ENCODE measurements at regions not wholly inside any gene's neighbourhood (a gene's known extent, or its start where the extent isn't known, plus 50 kb on each side); places are given as distances from the start of the nearest gene placed in this dataset.
A peak's percentile ranks its signal among the peaks of the same experiment; 100 is the strongest.

GRCh38 chr4:60637976-60638375 is 562.1 kb upstream of the ADGRL3 start:
- H3K4me3 ChIP-seq (ENCODE audit: low read depth, low read length), result no peak overlapping the region
- TF ChIP-seq CTCF (IDR thresholded peaks at IDR 0.05; ENCODE audit: insufficient read depth, low read depth, low read length), result no peak
- no peak for DNase-seq (ENCODE audit: low read depth)

DNA sequence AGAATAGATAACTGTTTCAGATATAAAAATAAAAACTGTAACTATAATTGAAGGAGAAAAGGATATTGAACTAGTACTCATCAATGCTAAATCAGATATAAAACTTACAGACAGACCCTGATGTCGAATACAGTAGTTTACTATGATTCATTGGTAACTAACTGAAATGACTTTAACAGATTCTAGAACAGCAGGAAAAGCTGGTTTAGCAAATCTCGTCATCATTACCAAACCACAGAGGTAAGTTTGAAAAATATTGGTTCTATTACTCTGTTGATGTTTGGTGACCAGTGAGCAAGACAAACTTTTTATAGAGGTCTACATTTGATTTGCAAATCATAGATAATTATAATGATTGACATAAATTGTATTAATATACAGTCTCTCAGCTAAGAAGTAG is 551.4 kb upstream of the ADGRL3 start:
- no peak for DNase-seq (ENCODE audit: low read depth)
- TF ChIP-seq CTCF (IDR thresholded peaks at IDR 0.05; ENCODE audit: insufficient read depth, low read depth, low read length), result no peak
- no peak overlapping the region for H3K4me3 ChIP-seq (ENCODE audit: low read depth, low read length)

DNA sequence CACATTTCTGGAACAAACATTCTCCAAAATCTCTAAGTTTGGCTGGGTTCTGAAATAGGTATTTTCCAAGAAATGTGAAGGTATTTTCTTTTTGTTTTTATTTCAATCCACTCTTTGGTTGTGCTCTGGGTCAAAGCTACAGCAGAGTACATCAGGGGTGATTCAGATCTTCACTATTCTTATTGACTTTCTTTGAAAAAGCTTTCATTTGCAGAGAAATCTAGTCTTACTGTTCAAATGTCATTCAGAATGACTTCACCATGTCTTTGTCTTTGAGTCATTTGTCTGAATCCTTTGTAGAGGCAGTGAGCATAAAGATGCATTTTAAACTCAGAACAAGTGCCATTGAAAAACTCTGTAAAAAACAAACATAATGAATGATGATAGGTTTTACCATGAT is 547.2 kb upstream of the ADGRL3 start:
- no peak overlapping the region for H3K4me3 ChIP-seq (ENCODE audit: low read depth, low read length)
- no peak for TF ChIP-seq CTCF (IDR thresholded peaks at IDR 0.05; ENCODE audit: insufficient read depth, low read depth, low read length)

GRCh38 chr4:60655356-60655755 is 544.8 kb upstream of the ADGRL3 start:
- H3K4me3 ChIP-seq (ENCODE audit: low read depth, low read length), result no peak overlapping the region
- no peak for DNase-seq (ENCODE audit: low read depth)
- TF ChIP-seq CTCF (IDR thresholded peaks at IDR 0.05; ENCODE audit: insufficient read depth, low read depth, low read length), result no peak

More for the DNA sequence above, 547.2 kb upstream of the ADGRL3 start:
- DNase-seq (ENCODE audit: low read depth), result no peak

DNA sequence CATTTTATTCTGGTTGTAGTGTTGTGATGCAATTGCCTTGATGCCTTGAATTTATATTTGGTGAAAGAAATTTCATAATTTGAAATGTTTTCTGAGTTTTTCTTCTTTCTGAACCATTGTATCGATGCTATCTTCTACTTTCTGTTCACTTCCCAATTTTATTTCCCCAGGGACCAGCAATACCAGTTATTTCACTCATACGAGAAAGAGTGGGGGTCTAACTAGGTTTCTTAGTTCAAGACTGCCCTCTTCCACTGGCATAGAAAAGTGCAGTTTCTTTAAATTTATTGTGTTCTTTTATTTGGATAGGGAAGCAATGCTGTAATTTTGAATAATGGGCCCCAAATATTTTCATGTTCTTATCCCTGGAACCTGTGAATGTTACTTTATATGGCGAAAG is 544.0 kb upstream of the ADGRL3 start:
- H3K4me3 ChIP-seq (ENCODE audit: low read depth, low read length), result no peak overlapping the region
- TF ChIP-seq CTCF (IDR thresholded peaks at IDR 0.05; ENCODE audit: insufficient read depth, low read depth, low read length), result no peak
- DNase-seq (ENCODE audit: low read depth), result peak; percentile 3

DNA sequence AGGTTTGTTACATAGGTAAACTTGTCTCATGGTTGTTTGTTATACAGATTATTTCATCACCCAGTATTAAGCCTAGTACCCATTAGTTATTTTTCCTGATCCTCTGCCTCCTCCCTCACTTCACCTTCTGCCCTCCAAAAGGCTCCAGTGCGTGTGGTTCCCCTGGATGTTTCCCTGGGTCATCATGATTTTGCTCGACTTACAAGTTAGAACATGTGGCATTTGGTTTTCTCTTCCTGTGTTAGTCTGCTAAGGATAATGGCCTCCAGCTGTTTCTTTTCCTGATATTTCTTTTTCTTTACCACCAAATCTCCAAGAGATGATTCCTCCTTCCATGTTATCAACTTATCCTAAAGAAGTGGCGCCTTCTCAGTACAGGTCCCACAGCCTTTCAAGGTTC is 543.1 kb upstream of the ADGRL3 start:
- no peak overlapping the region for H3K4me3 ChIP-seq (ENCODE audit: low read depth, low read length)
- DNase-seq (ENCODE audit: low read depth), result no peak

More for the DNA sequence above, 543.1 kb upstream of the ADGRL3 start:
- no peak for TF ChIP-seq CTCF (IDR thresholded peaks at IDR 0.05; ENCODE audit: insufficient read depth, low read depth, low read length)

All from fibroblast of villous mesenchyme (primary cell).